ENCODE measurements at regions not wholly inside any gene's neighbourhood (a gene's known extent, or its start where the extent isn't known, plus 50 kb on each side); places are given as distances from the start of the nearest gene placed in this dataset.
A peak's percentile ranks its signal among the peaks of the same experiment; 100 is the strongest.
"Not testable (repeated sequence)": the region's sequence is repeated elsewhere in the genome, so short reads cannot be mapped to it uniquely, and the experiment has no call there.

DNA sequence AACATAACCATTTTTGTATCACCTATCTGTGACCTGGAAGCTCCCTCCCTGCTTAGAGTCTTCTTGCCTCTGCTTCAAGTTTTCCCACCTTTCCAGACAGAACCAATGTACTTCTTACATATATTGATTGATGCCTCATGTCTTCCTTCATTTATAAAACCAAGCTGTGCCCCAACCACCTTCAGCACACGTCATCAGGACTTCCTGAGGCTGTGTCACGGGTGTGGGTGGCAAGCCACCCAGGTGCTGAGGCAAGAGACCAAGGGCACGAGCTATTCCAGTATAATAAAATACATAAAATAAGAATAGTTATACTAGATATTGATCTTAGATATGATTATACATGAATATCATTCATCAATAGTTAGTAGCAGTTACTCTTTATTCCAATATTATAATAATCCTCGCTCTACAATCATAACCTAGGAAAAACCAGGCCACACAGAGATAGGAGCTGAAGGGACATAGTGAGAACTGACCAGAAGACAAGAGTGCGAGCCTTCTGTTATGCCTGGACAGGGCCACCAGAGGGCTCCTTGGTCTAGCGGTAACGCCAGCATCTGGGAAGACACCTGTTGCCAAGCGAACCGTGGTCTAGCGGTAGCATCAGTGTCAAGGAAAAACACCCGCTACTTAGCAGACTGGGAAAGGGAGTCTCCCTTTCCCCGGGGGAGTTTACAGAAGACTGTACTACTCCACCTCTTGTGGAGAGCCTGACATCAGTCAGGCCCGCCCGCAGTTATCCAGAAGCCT is 180.2 kb upstream of the ERCC4 start:
- H3K9ac ChIP-seq (ENCODE audit: control insufficient read depth, insufficient read depth, low read length); H2AFZ ChIP-seq (ENCODE audit: control insufficient read depth, low read depth, low read length); H3K4me1 ChIP-seq (ENCODE audit: control insufficient read depth, insufficient read depth, low read length); in situ Hi-C loops (cut with MboI); ATAC-seq; H3K27ac ChIP-seq (ENCODE audit: control insufficient read depth, insufficient read depth); BruUV-seq (replicated peaks); H3K79me2 ChIP-seq (ENCODE audit: control insufficient read depth, insufficient read depth, low read length); POLR2A ChIA-PET; H3K4me3 ChIP-seq; H4K20me1 ChIP-seq (ENCODE audit: control insufficient read depth, insufficient read depth); H3K9me3 ChIP-seq (replicated peaks; ENCODE audit: control insufficient read depth, insufficient read depth, low read length); DNase-seq (ENCODE audit: low read depth, low spot score); H3K36me3 ChIP-seq (ENCODE audit: control insufficient read depth in 2 of 2, insufficient read depth in 2 of 2, low read length in 1 of 2); CTCF ChIA-PET; RAD21 ChIA-PET (ENCODE audit: unreplicated experiment); FAIRE-seq; H3K4me2 ChIP-seq (ENCODE audit: control insufficient read depth, insufficient read depth); intact Hi-C loops (cut with micrococcal nuclease; ENCODE audit: unreplicated experiment); H3K27me3 ChIP-seq (replicated peaks in 1 of 2; ENCODE audit: control insufficient read depth in 2 of 2, insufficient read depth in 2 of 2, low read length in 1 of 2): not testable (repeated sequence)
- TF ChIP-seq, protein P1, sequence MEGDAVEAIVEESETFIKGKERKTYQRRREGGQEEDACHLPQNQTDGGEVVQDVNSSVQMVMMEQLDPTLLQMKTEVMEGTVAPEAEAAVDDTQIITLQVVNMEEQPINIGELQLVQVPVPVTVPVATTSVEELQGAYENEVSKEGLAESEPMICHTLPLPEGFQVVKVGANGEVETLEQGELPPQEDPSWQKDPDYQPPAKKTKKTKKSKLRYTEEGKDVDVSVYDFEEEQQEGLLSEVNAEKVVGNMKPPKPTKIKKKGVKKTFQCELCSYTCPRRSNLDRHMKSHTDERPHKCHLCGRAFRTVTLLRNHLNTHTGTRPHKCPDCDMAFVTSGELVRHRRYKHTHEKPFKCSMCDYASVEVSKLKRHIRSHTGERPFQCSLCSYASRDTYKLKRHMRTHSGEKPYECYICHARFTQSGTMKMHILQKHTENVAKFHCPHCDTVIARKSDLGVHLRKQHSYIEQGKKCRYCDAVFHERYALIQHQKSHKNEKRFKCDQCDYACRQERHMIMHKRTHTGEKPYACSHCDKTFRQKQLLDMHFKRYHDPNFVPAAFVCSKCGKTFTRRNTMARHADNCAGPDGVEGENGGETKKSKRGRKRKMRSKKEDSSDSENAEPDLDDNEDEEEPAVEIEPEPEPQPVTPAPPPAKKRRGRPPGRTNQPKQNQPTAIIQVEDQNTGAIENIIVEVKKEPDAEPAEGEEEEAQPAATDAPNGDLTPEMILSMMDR (IDR thresholded peaks at IDR 0.05 in 2 of 3, conservative IDR thresholded peaks at IDR 0.05 in 1 of 3; ENCODE audit: control insufficient read depth in 2 of 3, extremely low read depth in 1 of 3, insufficient read depth in 1 of 3, low read depth in 3 of 3, low read length in 3 of 3) = 0 out of 6 replicates have a peak, but pooled peaks of 1 of the 3 experiments have one; percentile 3
- 57% methylated on average over 14 of the region's 14 CpGs for WGBS (ENCODE audit: insufficient coverage, insufficient replicate concordance, low lambda C conversion rate, missing lambda C conversion rate)
- SMC1A ChIA-PET (ENCODE audit: uncharacterized antibody, unreplicated experiment) = interaction anchor here (0.7 kb wide), 1 partner anchor 11 kb away, joined by 3 read pairs; no protein-coding TSS in a partner anchor

DNA sequence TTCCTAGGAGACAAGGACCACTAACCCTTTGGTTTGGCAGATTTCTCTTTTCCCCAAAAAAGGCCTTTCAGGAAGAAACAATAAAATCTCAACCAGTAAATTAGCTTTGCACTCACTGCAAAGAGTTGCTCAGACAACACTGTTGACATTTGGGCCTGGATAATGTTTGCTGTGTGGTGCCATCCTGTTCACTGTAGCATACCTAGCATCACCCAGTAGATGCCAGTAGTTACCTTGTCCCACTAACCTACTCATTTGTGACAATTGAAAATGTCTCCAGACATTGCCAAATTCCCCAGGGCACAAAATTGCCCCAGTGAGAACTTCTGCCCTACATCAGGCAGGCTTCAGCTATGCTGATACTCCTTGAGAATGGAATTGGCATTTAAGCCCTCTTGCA is 177.0 kb upstream of the ERCC4 start:
- intact Hi-C loops (cut with micrococcal nuclease; ENCODE audit: unreplicated experiment) (no loop called here), in situ Hi-C loops (cut with MboI) (no loop called here)
- Histone ChIP-seq H3K27me3 (replicated peaks in 1 of 2; ENCODE audit: control insufficient read depth in 2 of 2, insufficient read depth in 2 of 2, low read length in 1 of 2) (no peaks in the 10 kb centered on the region), H3K4me3 (no peak overlapping the region), H3K9me3 (replicated peaks; ENCODE audit: control insufficient read depth, insufficient read depth, low read length) (no peaks in the 10 kb centered on the region; the same call in 2 of the 3 replicates), H3K36me3 (ENCODE audit: control insufficient read depth in 2 of 2, insufficient read depth in 2 of 2, low read length in 1 of 2) (no peaks in the 10 kb centered on the region), H3K27ac (ENCODE audit: control insufficient read depth, insufficient read depth) (no peak overlapping the region), H3K4me1 (ENCODE audit: control insufficient read depth, insufficient read depth, low read length) (no peaks in the 10 kb centered on the region), H2AFZ (ENCODE audit: control insufficient read depth, low read depth, low read length) (no peak overlapping the region), H3K79me2 (ENCODE audit: control insufficient read depth, insufficient read depth, low read length) (no peaks in the 10 kb centered on the region), H3K9ac (ENCODE audit: control insufficient read depth, insufficient read depth, low read length) (no peak overlapping the region), H3K4me2 (ENCODE audit: control insufficient read depth, insufficient read depth) (no peak overlapping the region), H4K20me1 (ENCODE audit: control insufficient read depth, insufficient read depth) (no peaks in the 10 kb centered on the region)
- ATAC-seq (no peak), FAIRE-seq (no peak), DNase-seq (ENCODE audit: low read depth, low spot score) (no peak)
- no TSS peak for BruUV-seq (replicated peaks)
- ChIA-PET RAD21 (ENCODE audit: unreplicated experiment) (no interaction called here), CTCF (interaction anchor here (1.1 kb wide), 1 partner anchor 901 kb away, joined by 3 read pairs; no protein-coding TSS in a partner anchor), SMC1A (ENCODE audit: uncharacterized antibody, unreplicated experiment) (no interaction called here), POLR2A (no interaction called here)
- TF ChIP-seq, protein P1 (IDR thresholded peaks at IDR 0.05 in 2 of 3, conservative IDR thresholded peaks at IDR 0.05 in 1 of 3; ENCODE audit: control insufficient read depth in 2 of 3, extremely low read depth in 1 of 3, insufficient read depth in 1 of 3, low read depth in 3 of 3, low read length in 3 of 3) = no peak
- TF ChIP-seq CHD1 (IDR thresholded peaks at IDR 0.05; ENCODE audit: low read depth, low read length) (no peak), ZBED1 (IDR thresholded peaks at IDR 0.05; ENCODE audit: borderline replicate concordance) (no peak), TARDBP (IDR thresholded peaks at IDR 0.05; ENCODE audit: borderline replicate concordance) (no peak)
